ENCODE measurements at regions not wholly inside any gene's neighbourhood (a gene's known extent, or its start where the extent isn't known, plus 50 kb on each side); places are given as distances from the start of the nearest gene placed in this dataset.

DNA sequence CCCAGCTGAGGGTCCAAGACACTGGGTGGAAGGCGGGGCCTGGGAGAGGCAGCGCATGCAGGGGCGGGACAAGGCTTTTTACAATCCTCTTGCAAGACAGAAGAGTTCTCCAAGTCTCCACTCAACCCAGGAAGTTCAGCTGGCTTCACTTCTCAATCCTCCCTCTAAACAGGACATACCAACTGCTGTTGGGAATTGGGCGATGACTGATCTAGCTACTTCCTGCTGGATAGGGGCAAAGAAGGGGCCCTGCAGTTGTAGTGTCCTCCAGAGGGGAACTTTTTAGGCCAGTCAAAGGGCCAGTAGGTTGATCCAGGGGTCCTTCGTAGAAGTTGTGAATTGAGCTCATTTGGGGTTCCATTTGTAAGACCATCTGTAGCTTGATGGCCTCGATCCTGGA lies 94.6 kb upstream of the TERB2 start:
- TF ChIP-seq, protein P1, sequence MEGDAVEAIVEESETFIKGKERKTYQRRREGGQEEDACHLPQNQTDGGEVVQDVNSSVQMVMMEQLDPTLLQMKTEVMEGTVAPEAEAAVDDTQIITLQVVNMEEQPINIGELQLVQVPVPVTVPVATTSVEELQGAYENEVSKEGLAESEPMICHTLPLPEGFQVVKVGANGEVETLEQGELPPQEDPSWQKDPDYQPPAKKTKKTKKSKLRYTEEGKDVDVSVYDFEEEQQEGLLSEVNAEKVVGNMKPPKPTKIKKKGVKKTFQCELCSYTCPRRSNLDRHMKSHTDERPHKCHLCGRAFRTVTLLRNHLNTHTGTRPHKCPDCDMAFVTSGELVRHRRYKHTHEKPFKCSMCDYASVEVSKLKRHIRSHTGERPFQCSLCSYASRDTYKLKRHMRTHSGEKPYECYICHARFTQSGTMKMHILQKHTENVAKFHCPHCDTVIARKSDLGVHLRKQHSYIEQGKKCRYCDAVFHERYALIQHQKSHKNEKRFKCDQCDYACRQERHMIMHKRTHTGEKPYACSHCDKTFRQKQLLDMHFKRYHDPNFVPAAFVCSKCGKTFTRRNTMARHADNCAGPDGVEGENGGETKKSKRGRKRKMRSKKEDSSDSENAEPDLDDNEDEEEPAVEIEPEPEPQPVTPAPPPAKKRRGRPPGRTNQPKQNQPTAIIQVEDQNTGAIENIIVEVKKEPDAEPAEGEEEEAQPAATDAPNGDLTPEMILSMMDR (conservative IDR thresholded peaks at IDR 0.05; ENCODE audit: low read depth, low read length): no peak
- TF ChIP-seq EZH2 (IDR thresholded peaks at IDR 0.05; ENCODE audit: low read length, unreplicated experiment): no peak
- TF ChIP-seq EZH2phosphoT487 (IDR thresholded peaks at IDR 0.05; ENCODE audit: borderline replicate concordance, low read length): no peak

All from PC-3 (cell line).